ENCODE measurements at regions not wholly inside any gene's neighbourhood (a gene's known extent, or its start where the extent isn't known, plus 50 kb on each side); places are given as distances from the start of the nearest gene placed in this dataset.

DNA sequence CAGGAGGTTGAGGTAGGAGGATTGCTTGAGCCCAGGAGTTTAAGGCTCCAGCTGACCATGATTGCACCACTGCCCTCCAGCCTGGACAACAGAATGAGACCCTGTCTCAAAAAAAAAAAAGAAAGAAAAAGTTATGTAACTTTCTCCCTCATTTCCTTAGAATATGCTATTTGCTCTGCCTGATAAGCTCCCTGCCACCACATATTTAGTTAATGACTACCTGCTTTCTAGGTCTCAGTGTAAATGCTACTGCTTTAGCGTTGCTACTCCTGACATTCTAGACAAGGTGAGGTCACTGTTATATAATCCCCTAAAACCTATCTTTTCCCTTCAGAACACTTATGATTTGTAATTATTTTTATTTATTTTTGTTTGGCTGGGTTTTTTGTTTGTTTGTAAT, 86.3 kb upstream of the AMN1 start:
- TF ChIP-seq POLR2A (IDR thresholded peaks at IDR 0.05) = no peak
- TF ChIP-seq, protein P1, sequence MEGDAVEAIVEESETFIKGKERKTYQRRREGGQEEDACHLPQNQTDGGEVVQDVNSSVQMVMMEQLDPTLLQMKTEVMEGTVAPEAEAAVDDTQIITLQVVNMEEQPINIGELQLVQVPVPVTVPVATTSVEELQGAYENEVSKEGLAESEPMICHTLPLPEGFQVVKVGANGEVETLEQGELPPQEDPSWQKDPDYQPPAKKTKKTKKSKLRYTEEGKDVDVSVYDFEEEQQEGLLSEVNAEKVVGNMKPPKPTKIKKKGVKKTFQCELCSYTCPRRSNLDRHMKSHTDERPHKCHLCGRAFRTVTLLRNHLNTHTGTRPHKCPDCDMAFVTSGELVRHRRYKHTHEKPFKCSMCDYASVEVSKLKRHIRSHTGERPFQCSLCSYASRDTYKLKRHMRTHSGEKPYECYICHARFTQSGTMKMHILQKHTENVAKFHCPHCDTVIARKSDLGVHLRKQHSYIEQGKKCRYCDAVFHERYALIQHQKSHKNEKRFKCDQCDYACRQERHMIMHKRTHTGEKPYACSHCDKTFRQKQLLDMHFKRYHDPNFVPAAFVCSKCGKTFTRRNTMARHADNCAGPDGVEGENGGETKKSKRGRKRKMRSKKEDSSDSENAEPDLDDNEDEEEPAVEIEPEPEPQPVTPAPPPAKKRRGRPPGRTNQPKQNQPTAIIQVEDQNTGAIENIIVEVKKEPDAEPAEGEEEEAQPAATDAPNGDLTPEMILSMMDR (IDR thresholded peaks at IDR 0.05) = no peak

All from prostate gland (tissue), 2 donors.